GM18526 (cell line): ENCODE measurements at regions not wholly inside any gene's neighbourhood (a gene's known extent, or its start where the extent isn't known, plus 50 kb on each side); places are given as distances from the start of the nearest gene placed in this dataset.

Source experiments
- POLR2A ChIP-seq: IDR thresholded peaks from 3 replicates; pipeline ENCODE4 v1.6.1; 2011; ENCODE audit not compliant: insufficient read length; ENCODE audit errors: extremely low read depth

DNA sequence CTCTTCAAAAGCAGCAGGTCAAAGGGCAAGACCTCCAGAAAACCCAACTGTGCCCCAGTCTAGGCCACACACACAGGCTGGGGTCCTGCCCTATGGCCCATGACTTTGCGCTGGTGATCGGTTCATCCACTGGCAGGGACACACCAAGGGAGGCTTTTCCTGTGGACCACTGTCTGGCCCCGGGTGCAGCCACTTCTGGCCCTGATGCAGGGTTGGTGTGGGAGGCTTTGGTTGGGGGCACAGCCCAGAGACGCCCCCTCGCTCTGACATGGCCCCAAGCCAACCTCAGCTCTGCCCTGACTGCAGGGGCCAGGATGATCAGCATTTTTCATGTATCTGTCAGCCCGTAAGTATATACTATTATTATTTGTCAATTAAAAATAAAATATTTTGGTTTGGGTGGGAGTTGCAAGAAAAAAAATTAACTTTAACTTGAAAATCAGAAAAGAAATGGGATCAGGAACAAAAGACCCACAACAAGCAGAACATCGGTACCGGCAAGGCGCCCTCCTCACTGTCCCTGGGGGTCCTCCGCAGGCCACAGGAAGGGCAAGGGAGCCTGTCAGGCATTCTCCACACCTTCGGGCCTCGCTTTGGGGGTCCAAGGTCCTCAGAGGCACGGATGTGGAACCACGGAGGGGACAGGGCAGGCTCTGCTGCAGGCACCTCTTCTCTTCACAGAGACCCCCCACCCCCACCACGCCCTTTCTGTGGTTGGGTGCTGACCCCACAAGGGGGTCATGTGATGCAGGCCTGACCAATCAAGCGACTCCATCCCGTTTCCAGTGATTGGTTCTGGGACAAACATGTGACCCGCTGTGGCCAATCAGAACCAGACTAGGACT, 181.5 kb upstream of the SFSWAP start:
- no peak for TF ChIP-seq POLR2A

DNA sequence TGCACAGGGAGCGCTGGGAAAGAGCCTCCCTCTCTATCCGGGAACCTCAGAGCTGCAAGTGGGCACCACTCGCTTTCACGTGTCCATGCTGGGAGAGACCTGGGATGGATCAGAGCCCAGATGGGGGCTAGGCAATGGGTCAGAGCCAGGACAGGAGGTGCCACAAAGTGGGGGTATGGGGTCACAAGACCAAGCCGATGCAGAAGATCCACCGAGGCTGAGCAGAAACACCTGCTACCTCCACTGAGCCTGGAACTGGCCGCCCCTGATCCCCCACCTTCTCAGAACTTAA, 180.9 kb upstream of the SFSWAP start:
- no peak for TF ChIP-seq POLR2A

DNA sequence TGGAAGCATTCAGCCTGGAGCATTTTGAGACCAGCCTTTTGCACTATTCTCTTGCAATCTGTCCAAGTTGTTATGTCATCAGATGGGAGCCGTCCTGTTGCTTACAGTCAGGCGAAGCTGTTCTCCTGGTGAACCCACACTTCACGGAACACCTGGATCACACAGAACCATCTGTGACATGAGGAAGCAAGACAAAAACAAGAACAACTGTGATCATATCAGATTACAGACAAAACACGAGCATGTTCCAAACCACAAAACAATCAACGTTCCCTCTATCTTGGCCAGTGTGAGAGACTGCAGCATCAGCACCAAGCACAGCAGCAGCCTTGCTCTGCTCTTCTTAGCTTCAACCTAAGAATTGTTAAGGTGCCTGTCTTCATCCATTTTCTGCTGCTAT, 180.5 kb upstream of the SFSWAP start:
- no peak for TF ChIP-seq POLR2A

DNA sequence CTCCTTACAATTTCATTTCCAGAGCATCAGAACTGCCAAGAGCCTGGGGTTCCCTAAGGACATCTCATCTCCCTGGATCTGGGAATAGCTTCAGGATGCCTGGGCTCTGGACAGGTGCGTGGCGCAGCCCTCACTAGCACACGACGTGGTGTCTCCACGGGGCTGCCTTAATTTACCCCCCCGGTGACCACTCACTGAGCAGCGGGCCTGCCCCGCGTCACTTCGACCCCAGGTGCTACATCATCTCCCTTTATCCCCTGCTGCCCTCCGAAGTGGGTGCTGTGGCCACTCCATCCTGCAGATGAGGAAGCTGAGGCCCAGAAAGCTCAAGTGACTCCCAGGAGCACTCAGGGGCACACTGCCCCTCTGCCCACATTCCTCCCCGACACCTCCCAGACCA, 177.8 kb upstream of the SFSWAP start:
- no peak for TF ChIP-seq POLR2A

DNA sequence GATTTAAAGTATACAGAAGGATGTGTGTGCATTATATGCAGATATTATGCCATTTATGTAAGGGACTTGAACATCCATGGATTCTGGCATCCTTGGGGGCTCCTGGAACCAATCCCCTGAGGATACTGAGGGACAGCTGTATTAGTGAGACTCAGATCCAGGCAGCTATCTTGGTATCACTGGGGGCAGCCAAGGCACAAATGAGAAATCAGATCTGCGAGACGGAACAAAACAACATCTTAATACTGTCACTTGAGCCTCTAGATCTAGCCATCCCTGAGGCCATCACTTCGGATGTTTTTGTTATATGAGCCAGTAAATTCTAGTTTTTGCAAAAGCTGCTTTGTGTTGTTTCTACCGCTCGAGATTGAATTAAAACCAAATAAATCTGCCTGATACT, 175.1 kb upstream of the SFSWAP start:
- no peak for TF ChIP-seq POLR2A

DNA sequence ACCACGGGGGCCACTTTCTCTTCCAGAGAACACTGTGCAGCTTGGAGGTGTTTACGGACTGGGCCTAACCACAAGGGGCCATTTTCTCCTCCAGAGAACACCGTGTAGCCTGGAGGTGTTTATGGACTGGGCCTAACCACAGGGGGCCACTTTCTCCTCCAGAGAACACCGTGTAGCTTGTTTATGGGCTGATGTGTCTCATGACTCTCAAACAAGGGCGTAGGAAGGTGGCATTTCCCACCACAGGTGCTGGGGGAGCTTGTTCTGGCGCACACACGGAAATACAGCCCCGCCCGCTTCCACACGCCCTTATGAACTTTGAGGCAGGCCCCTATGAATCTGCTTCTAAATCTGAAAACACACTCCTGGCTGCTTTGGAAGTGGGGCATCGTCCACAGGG, 174.6 kb upstream of the SFSWAP start:
- TF ChIP-seq POLR2A = no peak

DNA sequence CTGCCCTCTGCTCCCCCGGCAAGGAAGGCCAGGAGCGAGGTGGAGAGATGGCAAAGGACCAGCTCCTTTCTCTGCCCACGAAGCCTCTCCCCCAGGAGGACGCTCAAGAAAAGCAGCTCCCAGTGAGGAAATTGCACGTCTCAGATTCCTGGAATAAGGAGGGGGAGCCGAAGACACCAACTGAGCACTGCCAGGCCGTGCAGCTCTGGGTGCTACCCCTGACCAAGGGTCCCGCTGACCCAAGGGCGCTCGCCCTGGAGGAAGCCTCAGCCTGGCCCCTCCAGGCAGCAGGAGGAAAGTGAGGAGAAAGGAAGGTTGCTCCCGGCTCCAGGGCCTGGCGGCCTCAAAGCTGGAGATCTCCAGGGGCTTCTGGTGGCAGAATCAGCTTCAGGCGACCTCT, 174.1 kb upstream of the SFSWAP start:
- TF ChIP-seq POLR2A = no peak

DNA sequence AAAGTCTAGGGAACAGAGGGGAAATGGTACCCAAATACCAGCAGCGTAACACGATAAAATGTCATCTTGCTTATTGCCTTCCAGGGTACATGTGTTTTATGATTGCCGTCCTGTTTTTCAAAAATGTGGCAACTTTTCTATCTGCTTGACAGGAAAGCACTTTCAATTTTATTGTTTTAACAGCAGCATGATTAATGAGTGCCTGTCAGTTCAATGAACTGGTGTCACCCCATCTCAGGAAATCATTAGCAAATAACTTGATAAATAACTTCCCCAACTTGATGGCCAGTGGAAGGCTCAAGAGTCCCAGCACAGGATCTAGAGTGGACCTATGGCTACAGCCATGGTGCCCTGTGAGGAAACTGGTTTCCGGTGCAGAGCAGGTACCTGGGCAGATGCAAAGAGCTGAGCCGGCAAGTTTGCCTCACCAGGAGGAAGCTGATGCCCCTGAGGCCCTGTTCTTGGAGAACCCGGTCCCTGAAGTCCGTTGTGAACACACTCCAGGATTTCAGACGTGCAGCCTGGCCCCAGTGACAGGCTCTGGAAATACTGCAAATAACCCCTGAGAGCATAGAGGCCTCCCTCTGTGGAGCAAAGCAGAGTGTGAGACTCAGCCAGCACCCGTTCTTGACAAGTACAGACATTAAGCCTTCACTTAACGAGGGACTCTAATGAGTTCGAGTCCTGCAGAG, 173.5 kb upstream of the SFSWAP start:
- no peak for TF ChIP-seq POLR2A

DNA sequence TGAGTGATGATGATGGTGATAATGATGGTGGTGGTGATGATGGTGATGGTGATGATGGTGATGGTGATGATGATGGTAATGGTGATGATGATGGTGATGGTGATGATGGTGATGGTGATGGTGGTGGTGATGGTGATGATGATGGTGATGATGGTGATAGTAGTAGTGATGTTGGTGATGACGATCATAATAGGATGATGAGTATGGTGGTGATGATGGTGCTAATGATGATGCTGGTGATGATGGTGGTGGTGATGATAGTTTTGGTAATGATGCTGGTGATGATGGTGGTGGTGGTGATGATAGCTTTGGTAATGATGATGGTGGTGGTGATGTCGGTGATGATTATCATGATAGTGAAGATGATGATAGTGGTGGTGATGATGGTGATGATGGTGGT, 171.5 kb upstream of the SFSWAP start:
- TF ChIP-seq POLR2A = no peak

DNA sequence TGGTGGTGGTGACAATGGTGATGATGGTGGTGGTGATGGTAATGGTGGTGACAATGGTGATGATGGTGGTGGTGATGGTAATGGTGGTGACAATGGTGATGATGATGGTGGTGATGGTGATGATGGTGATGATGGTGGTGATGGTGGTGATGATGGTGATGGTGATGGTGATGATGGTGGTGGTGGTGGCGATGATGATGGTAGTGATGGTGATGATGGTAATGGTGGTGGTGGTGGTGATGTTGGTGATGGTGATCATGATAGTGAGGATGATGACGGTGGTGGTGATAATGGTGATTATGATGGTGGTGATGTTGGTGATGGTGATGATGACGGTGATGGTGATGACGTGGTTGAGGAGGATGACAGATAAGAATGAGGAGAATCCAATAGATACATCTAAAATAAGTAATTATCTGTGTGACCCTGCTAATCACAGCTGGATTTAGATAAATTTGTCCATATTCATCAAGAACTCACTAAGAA, 170.7 kb upstream of the SFSWAP start:
- no peak for TF ChIP-seq POLR2A

DNA sequence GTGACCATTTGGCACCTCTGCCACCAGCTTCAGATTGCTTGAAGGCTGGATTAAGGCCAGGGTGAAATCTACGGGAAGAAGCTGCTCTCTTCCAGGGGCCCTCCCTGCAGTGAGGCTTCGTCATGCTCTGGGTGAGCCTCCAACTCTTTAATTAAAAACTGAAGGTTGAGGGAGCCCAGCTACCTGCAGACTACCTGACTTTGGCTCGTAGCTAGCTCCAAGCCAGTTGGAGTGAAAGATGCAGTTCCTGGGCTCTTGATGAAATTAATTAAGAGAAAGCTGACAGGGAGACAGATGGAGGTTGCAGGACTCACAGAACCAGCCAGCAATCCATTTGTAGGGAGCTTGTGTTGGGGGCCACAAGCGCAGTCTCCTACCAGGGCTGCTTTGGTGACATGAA, 168.5 kb upstream of the SFSWAP start:
- TF ChIP-seq POLR2A = no peak

DNA sequence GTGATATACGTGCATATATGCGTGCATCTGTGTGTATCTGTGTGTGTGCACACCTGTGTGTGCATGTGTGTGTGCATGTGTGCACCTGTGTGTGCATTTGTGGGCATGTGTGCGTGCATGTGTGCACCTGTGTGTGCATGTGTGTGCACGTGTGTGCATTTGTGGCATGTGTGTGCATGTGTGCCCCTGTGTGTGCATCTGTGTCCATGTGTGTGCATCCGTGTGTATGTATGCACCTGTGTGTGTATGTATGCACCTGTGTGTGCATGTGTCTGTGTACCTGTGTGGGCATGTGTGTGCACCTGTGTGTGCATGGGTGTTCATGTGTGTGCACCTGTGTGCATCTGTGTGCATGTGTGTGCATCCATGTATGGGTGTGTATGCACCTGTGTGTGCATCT, 167.8 kb upstream of the SFSWAP start:
- no peak for TF ChIP-seq POLR2A

DNA sequence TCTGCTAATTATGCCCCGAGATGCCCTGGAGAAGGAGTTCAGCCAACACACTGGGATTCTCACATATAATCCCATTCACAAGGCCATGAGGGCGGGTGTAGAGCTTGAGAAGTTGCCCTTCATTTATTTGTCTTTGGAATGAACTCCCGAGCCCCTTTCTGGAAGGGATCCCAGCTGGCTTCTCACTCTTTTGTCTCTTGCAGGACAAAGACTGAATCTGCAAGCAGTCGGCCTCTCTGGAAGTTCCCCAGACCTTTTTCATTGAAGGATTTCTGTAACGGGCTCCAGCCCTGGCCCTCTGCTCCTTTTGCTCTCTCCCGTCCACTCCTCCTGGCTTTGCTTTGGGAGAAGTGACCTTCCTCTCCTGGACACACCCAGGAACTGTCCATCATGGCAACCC, 163.3 kb upstream of the SFSWAP start:
- no peak for TF ChIP-seq POLR2A

DNA sequence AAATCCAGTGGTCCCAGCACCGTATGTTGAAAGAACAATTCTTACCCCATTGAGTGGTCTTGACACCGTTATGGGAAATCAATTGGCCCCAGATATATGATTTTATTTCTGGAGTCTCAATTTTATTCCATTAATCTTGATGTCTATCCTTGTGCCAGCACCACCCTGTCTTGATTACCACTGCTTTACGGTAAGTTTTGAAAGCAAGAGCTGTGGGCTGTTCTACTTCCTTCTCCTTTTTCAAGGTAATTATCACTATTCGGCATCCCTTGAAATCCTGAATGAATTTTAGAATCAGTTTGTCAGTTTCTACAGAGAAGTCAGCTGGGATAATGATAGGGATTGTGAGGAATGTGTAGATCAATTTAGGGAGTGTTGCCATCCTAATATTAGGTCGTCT, 160.8 kb upstream of the SFSWAP start:
- no peak for TF ChIP-seq POLR2A

DNA sequence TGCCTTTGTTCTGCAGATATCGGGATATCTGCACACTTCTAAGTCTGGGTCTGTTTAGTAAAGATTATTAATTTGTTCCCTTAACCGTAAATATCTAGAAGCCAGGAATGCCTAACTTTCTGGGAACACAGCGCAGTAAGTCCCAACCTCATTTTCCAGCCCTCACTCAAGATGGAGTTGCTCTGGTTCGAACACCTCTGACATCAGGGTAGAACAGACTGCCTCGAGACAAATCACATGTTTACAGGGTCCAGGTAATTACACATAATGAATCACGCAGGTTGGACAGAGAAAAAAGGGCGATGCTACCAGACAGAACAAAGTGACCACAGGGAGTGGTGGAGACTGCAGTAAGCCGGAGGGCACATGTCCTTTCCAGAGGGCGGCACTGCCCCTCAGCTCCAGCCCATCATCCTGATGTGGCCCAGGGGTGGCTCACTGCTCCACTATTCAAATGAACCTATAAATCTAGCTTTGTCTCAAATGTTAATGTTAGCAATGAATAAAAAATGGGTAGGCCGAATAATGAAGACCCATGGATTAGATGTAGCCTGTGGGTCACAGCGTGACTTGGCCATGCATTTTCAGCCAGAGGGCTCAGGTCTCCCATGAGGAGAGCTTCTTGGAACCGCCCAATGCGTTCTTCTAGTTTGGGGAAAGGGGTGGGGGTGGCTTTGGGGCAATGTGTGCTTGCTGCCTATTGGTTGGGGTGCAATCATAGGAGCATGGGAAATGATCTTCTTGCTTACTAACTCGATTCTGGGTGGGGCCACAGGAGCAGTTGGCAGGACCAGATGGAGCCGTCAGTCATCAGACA, 159.0 kb upstream of the SFSWAP start:
- TF ChIP-seq POLR2A = no peak

DNA sequence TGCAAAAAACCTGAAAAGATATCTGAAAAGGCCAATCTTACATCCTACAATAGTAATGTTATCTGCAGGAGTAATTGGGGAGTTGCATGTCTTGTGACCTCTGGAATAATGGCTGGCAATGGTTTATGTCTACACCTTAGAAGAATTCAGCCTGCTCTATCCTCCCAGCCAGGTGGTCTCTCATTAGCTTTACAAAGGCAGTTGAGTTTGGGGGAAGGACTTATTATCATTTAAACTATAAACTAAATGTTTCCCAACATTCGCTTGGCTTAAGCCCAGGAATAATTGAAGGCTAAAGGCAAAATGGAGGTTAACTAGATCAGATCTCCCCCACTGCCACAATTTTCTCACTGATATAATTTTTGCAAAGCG, 158.4 kb upstream of the SFSWAP start:
- TF ChIP-seq POLR2A = no peak

DNA sequence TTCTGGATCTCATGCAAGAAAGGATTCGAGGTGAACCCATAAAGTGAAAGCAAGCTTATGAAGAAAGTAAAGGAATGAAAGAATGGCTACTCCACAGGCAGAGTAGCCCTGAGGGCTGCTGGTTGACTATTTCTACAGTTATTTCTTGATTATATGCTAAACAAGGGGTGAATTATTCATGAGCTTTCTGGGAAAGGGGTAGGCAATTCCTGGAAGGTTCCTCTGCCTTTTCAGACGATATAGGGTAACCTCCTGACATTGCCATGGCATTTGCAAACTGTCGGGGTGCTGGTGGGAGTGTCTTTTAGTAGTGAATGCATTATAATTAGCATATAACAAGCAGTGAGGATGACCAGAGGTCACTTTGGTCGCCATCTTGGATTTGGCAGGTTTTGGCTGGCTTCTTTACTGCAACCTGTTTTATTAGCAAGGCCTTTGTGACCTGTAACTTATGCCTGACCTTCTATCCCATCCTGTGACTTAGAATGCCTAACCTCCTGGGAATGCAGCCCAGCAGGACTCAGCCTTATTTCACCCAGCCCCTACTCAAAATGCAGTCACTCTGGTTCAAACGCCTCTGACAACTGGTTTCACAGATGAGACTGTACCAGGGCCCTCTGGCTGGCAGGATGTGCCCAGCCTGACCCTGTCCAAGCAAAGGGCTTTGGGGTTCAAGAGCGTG, 157.7 kb upstream of the SFSWAP start:
- TF ChIP-seq POLR2A = no peak
